ENCODE measurements at regions not wholly inside any gene's neighbourhood (a gene's known extent, or its start where the extent isn't known, plus 50 kb on each side); places are given as distances from the start of the nearest gene placed in this dataset.
A peak's percentile ranks its signal among the peaks of the same experiment; 100 is the strongest.
"Not testable (repeated sequence)": the region's sequence is repeated elsewhere in the genome, so short reads cannot be mapped to it uniquely, and the experiment has no call there.

GRCh38 chr5:21274361-21274760 is 1286.4 kb upstream of the CDH18 start:
- DNase-seq, result not testable (repeated sequence)

DNA sequence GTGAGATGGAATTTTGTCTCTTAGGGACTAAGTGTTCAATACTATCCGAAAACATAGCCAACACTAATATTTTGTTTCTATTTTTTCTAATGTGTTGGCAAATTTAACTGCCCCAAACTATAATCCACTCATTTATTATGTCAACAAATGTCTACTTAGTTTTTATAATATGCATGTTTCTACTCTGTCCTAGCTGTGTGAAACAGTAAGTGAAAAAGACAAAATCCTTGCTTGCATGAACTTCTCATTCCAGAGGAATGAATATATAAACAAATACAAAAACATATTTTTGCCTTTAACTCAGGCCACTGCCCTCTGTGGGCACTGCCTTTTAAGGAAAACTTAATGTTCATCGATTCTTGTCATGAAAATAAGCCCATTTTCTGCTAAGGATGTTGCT is 1275.4 kb upstream of the CDH18 start:
- DNase-seq, result no peak

DNA sequence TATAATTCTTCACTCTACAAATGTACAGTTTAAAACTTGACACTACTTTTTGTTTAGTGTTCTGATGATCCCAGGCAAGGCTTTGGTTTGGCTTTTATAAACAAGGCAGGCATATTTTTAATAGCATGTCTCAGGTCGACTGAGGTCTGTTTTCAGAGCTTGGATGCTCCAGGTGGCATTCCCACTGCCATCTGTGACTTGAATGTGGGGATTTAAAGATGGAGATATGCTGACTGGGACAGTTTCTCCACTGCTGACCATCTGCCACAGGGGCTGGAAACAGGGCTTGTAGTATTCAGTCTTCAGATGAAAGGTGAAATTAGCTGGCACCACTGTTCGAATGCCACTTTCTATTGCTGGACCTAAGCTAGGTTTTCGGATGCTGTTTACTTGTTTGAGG is 1266.2 kb upstream of the CDH18 start:
- DNase-seq, result no peak

GRCh38 chr5:21244982-21245381 is 1257.0 kb upstream of the CDH18 start:
- DNase-seq, result no peak

DNA sequence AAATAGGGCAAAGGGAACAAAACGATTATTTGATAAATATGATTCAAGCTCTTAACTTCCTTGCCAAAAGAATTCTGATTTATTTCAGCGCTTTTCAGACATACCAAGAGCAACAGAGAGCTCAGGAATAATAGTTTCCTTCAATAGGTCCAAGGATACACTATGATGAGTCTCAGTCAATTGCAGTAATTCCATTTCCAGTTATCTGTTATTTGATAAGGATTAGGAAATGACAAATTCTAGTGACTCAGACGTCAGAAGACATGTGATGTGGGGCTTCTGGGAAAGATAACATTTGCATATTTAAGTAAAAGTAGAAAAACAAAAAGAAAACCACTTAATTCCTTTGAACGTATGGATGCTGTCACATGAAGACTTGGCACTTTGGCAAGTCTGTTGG is 1250.8 kb upstream of the CDH18 start:
- no peak for DNase-seq

- no peak for DNase-seq
Observed at GRCh38 chr5:21237461-21237860, 1249.5 kb upstream of the CDH18 start.

GRCh38 chr5:21236971-21237427 is 1249.0 kb upstream of the CDH18 start:
- no peak for DNase-seq

DNA sequence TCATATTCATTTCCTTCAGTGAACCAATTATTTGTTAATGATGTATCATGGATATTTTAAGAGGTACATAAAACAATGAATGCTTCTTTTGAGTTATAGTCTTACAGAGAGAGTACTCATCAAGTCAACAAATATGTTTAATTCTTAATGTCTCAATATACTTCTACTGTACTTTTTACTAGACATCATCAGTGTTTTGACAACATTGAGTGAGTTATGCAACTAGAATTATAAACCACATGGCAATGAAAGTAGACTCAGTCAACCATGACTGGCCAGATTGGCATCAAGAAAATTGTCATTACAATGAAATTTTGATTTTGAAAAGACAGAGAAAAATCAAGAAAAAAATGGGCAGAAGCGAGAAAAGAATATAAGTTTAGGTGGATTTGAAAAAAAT is 1248.1 kb upstream of the CDH18 start:
- no peak for DNase-seq

- DNase-seq, result no peak
Observed at GRCh38 chr5:21225223-21226064, 1237.4 kb upstream of the CDH18 start.

DNA sequence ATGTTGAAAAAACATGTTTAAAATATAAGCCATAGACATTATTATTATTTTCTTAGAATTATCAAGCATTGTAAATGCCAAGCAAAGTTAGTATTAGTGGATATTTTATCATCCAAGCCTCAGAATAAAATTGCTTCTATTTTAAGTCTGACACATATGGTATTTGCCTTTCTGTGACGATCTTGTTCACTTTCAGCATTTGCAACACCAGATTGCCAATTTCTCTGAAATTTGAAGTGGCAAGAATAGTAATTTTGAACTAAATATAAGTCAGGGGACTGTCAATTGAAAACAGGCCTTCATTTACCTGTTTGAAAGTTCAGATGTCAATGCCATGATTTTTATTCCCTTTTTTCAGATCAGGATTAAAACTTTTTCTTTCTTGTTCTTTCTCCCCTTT is 1233.6 kb upstream of the CDH18 start:
- no peak for DNase-seq

DNA sequence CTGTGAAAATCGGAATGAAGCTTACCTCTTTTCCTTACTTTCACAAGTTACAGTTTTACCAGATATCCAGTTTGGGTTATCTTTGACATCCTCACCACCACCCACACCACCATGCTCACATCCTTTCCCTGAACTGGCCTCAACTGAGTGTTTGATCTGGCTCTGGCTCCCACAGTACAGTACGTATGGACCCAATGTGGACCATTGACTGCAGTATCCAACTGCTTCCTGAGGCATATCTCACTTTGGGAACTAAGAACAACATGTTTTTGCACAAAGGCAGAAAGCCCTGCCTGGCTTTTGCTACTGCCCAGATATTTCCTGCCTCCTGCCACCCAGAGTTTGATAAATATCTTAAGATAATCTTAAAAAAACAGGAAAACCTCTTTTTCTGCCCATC is 1232.0 kb upstream of the CDH18 start:
- DNase-seq, result peak; percentile 13

DNA sequence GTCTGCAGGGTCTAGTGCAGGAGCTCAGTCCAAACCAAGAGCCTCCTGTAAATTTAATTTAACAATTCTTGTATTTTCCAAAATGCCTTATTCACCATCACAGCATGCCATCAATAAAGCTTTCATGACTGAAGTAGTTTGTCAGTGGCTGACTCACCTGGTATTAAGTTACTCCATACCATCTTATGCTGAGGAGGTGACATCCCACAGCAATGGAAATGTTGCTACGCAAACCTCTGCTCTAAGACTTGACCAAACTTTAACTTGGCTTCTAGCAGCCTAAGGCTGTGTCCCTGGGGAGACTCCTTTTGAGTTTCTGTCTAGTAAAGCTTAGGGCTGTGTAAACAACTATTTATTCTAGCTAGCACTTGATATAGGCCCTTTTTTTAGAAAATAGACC is 1231.3 kb upstream of the CDH18 start:
- no peak for DNase-seq

DNA sequence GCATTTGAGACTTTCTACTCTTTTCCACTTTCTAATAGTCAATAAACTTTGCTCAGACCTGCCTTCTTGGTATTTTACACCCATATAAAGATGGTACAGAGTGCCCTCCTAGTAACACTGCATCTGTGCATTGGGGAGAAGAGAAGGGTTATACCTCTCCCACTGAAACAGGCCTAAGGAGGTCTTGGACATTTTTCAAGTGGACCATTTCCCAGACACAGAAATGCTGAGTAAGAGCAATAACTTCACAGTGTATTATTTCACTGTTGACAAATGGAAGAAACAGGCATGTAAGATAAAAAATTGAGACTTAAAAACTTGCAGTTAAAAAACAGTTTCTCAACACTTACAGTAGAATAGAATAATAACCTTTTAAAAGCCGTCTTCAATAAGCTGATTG is 1224.0 kb upstream of the CDH18 start:
- DNase-seq, result no peak

DNA sequence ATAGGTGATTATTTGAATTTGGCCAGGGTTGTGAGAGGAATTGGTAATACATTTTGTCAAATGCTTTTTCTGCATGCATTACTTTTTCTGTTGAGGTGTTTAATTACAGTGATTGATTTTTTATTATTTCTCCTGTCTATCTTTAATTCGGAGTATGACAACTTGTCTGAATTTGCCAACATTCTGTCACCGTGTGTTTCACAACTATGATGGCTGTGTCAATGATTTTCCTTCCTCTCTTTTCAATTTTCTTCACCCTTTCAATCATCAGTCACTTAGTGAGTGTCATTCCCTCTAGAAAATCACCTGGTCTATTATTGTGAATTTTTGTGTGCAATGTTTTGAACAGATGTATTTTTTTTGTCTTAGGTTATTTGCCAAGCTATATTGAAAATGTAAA is 1221.4 kb upstream of the CDH18 start:
- DNase-seq, result no peak

DNA sequence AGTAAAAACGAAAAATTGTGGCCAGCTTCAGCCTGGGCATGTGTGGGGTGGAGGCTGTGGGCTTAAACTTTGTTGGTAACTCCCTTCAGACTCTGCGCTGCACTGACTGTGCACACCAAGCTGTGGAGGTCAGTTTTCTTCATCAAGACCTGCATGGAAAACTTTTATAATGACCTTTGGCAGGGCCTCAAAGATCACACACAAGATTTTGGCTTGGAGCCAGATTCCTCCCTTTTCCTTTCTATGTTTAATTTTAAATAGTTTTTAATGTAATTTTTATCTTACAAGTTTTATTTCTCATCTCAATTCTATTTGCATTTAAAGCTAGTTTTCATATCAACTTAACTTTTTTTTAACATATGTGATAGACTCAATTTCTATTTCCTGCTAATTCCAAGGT is 1211.1 kb upstream of the CDH18 start:
- DNase-seq, result no peak

GRCh38 chr5:21195145-21195544 is 1207.1 kb upstream of the CDH18 start:
- DNase-seq, result no peak

DNA sequence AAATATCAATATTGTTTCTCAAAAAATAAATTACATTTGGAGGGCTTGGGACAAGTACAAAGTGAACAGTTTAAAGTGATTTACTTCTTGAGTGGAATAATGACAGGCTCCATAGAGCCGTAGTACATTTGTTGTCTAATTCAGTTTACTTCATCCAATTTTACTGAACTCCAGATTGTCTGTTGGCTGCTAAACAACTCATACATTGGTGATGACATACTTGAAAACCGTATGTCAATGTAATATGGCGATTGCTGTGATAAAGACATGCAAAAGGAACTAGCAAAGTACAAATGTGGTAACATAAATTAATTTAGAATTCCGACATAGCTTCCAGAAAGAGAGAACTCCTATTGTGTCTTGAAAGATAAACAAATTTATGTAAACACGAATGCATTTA is 1197.5 kb upstream of the CDH18 start:
- DNase-seq, result no peak

DNA sequence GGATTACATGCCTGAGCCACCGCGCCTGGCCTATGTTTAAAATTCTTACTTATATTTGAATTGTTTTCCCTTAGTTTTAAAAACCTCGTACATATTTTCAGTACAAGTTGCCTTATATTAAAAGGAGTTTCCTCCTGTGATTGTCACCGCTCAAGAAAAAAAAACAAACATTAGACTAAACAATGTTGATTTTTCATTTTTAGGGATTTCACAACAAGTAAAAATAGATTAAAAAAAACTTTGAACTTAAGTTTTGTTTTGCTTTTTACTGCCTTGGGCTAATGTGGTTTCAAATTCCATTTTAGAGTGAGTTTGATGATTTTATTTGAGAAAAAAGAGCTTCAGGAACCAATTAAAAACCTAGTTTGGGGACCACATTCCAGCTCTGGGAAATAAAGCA is 1196.6 kb upstream of the CDH18 start:
- no peak for DNase-seq

- peak; percentile 25 for DNase-seq
Observed at GRCh38 chr5:21181609-21182125, 1193.7 kb upstream of the CDH18 start.

DNA sequence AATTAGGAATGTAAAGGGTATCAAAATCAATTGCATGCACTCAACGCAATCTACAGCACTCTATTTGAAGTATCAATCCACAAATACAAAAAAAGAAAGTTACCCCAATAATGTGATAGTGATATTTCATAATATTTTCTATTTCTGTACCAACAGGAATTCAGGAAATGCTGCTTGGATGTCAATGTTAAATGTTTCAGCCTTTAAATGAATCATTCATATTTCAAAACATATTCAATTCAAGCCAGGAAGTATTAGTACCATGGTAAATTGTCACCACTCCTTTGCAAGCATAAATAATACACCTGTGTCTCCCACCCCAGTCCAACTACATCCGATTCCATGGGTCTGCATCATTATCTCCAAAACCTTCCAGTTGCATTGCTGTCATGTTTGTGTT is 1185.5 kb upstream of the CDH18 start:
- DNase-seq, result no peak

DNA sequence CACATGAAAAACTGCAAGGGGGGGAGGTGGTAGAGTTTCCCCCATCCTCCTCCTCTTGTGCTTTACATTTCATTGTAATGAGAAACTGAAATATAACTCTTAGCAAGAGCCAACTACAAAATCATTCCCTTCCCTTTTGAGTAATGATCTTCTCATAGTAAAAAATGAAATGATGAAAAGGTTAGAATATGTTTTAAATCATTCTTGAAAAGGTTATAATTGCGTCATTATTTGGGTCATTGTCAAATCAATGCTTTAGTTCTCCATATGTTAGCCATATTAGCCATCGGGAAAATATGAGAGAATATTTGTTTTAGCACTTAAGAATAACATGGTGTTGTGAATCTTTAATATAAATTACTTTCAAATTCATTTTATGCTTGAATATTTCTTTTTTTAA is 1185.0 kb upstream of the CDH18 start:
- no peak for DNase-seq

DNA sequence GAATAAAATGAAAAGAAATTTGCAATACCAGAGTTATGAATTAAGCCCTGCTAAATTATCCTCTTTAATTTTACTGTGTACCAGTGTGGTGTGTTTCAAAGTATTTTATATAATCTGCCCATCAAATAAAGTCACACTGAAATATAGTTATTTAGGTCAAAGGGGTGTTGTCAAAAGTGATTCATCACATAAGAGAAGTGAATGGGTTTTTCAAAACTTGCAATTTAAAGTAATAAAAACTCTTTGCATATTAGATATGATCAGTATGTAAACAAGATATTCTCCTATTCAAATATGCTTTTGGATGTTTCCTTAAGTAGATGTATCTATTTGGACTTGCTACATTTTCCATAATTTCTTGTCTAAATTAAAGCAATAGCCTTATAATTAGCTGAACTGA is 1183.0 kb upstream of the CDH18 start:
- DNase-seq, result no peak

DNA sequence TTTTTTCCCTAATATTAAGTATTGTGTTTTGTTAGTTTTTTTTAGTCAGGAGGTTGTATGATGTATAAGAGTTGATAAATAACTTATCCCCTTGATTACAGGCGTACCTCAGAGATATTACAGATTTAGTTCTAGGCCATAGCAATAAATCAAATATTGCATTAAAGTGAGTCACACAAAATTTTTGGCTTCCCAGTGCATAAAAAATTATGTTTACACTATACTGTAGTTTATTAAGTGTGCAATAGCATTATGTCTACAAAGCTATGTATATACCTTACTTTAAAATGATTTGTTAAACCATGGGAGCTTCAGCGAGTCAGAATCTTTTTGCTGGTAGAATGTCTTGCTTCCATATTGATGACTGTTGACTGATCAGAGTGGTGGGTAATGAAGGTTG is 1180.6 kb upstream of the CDH18 start:
- no peak for DNase-seq

GRCh38 chr5:21165344-21165743 is 1177.3 kb upstream of the CDH18 start:
- DNase-seq, result no peak

DNA sequence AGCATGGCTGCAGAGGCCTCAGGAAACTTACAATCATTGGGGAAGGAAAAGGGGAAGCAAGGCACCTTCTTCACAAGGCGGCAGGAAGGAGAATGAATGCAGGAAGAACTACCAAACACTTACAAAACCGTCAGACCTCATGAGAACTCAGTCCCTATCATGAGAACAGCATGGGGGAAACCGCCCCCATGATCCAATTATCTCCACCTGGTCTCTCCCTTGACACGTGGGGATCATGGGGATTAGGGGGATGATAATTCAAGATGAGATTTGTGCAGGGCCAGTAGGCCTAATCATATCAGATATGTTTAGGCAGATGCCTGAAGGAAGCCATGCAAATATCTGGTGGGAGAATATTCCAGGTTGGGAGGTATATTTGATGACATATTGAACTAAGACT is 1176.4 kb upstream of the CDH18 start:
- DNase-seq, result no peak
